ENCODE measurements at regions not wholly inside any gene's neighbourhood (a gene's known extent, or its start where the extent isn't known, plus 50 kb on each side); places are given as distances from the start of the nearest gene placed in this dataset.
"Not testable (repeated sequence)": the region's sequence is repeated elsewhere in the genome, so short reads cannot be mapped to it uniquely, and the experiment has no call there.

DNA sequence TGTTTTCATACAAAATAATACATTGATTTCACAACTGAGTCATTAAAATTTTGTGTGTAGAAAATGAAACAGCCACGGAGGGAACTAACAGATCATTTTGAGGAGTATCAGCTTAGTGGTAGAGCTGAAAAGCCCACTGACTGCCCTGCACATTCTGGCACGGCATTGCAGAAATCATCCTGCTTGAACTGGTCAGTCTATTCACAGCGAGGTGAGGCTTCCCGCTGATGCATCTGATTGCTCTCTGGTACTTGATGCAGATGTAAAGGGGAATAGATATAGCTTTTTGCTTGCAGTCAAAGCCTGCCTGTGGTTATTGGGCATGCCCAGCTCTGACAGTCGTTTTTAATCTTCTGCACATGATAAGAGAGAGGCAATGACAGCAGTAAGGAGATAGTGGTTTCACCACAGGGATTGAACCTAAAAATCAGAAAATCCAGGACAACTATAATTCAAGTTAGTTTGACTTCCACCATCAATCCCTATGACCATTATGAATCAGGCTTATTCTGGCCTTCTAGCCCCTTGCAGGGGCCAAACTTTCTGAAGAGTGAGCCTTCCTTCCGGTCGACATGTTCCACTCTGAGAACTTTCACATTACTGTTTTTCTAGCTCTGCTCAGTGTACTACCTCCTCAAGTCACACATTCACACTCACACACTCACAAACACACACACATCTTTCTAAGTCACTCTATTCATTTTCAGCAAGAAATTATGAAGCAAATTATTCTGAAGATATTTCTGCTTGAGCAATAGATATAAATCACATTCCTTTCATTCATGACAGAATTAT lies 782.8 kb upstream of the NUDT12 start:
- Histone ChIP-seq H3K9me3 (ENCODE audit: control insufficient read depth in 2 of 2, low read length in 2 of 2) (no peaks in the 10 kb centered on the region), H3K9ac (ENCODE audit: low read depth in 1 of 2, low read length in 2 of 2) (no peak overlapping the region), H3K4me3 (ENCODE audit: low read length in 2 of 2) (no peak overlapping the region), H3K36me3 (ENCODE audit: control insufficient read depth in 2 of 2, insufficient read depth in 2 of 2, low read length in 2 of 2) (no peaks in the 10 kb centered on the region), H3K27ac (ENCODE audit: low read depth in 2 of 2, low read length in 2 of 2) (no peak overlapping the region), H3K4me1 (ENCODE audit: control insufficient read depth in 2 of 2, insufficient read depth in 2 of 2, low read length in 2 of 2) (no peaks in the 10 kb centered on the region), H3K27me3 (ENCODE audit: control insufficient read depth in 2 of 2, insufficient read depth in 2 of 2, low read length in 2 of 2) (no peaks in the 10 kb centered on the region)

GRCh38 chr5:104344809-104345208 lies 782.2 kb upstream of the NUDT12 start:
- H3K9ac ChIP-seq (ENCODE audit: low read depth in 1 of 2, low read length in 2 of 2), result no peak overlapping the region
- H3K36me3 ChIP-seq (ENCODE audit: control insufficient read depth in 2 of 2, insufficient read depth in 2 of 2, low read length in 2 of 2), result no peaks in the 10 kb centered on the region
- no peaks in the 10 kb centered on the region for H3K27me3 ChIP-seq (ENCODE audit: control insufficient read depth in 2 of 2, insufficient read depth in 2 of 2, low read length in 2 of 2)
- H3K4me1 ChIP-seq (ENCODE audit: control insufficient read depth in 2 of 2, insufficient read depth in 2 of 2, low read length in 2 of 2), result no peaks in the 10 kb centered on the region
- H3K9me3 ChIP-seq (ENCODE audit: control insufficient read depth in 2 of 2, low read length in 2 of 2), result no peaks in the 10 kb centered on the region
- H3K27ac ChIP-seq (ENCODE audit: low read depth in 2 of 2, low read length in 2 of 2), result no peak overlapping the region
- no peak overlapping the region for H3K4me3 ChIP-seq (ENCODE audit: low read length in 2 of 2)

DNA sequence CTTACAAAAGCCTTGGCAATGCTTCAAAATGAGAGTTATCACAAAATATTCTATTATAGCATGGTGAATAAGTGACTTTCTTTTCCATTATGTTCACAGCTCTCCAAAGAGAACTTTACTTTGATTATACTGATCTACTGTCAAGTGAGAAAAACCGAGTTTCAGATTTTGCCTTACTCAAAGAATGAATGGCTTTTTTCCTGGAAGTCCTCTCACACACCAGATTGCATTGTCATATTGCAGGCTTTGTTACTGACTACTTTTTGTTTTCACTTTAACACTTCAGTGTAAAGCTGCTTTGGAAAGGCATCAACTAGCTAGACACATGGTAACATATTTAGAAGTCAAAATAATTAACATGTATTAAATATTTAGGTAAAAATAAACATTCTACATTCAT lies 765.2 kb upstream of the NUDT12 start:
- Histone ChIP-seq H3K4me3 (ENCODE audit: low read length in 2 of 2) (no peak overlapping the region), H3K9me3 (ENCODE audit: control insufficient read depth in 2 of 2, low read length in 2 of 2) (no peaks in the 10 kb centered on the region), H3K36me3 (ENCODE audit: control insufficient read depth in 2 of 2, insufficient read depth in 2 of 2, low read length in 2 of 2) (no peaks in the 10 kb centered on the region), H3K4me1 (ENCODE audit: control insufficient read depth in 2 of 2, insufficient read depth in 2 of 2, low read length in 2 of 2) (no peaks in the 10 kb centered on the region), H3K9ac (ENCODE audit: low read depth in 1 of 2, low read length in 2 of 2) (no peak overlapping the region), H3K27me3 (ENCODE audit: control insufficient read depth in 2 of 2, insufficient read depth in 2 of 2, low read length in 2 of 2) (no peaks in the 10 kb centered on the region), H3K27ac (ENCODE audit: low read depth in 2 of 2, low read length in 2 of 2) (no peak overlapping the region)

- no peak overlapping the region for H3K27ac ChIP-seq (ENCODE audit: low read depth in 2 of 2, low read length in 2 of 2)
- H3K27me3 ChIP-seq (ENCODE audit: control insufficient read depth in 2 of 2, insufficient read depth in 2 of 2, low read length in 2 of 2), result no peaks in the 10 kb centered on the region
- H3K36me3 ChIP-seq (ENCODE audit: control insufficient read depth in 2 of 2, insufficient read depth in 2 of 2, low read length in 2 of 2), result no peaks in the 10 kb centered on the region
- no peaks in the 10 kb centered on the region for H3K9me3 ChIP-seq (ENCODE audit: control insufficient read depth in 2 of 2, low read length in 2 of 2)
- H3K4me1 ChIP-seq (ENCODE audit: control insufficient read depth in 2 of 2, insufficient read depth in 2 of 2, low read length in 2 of 2), result no peaks in the 10 kb centered on the region
- no peak overlapping the region for H3K4me3 ChIP-seq (ENCODE audit: low read length in 2 of 2)
- no peak overlapping the region for H3K9ac ChIP-seq (ENCODE audit: low read depth in 1 of 2, low read length in 2 of 2)
Measured at GRCh38 chr5:104326966-104327365, 764.4 kb upstream of the NUDT12 start.

DNA sequence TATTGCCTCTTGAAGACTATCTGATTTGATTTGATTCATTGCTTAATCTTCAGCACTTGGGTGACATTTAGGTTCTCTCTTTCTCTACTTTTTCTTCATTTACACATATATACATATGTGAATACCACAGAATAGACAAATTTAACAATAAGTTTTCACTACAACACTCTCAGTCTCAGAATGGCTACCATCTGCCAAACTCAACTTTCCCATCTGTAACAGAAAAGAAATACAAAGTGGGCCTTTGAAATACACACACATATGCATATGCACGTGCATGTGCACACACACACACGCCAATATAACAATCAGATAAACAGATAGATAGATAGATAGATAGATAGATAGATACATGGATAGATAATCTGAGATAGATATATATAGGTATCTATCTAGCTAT lies 762.8 kb upstream of the NUDT12 start:
- Histone ChIP-seq H3K4me3 (ENCODE audit: low read length in 2 of 2) (no peak overlapping the region), H3K27me3 (ENCODE audit: control insufficient read depth in 2 of 2, insufficient read depth in 2 of 2, low read length in 2 of 2) (no peaks in the 10 kb centered on the region)

DNA sequence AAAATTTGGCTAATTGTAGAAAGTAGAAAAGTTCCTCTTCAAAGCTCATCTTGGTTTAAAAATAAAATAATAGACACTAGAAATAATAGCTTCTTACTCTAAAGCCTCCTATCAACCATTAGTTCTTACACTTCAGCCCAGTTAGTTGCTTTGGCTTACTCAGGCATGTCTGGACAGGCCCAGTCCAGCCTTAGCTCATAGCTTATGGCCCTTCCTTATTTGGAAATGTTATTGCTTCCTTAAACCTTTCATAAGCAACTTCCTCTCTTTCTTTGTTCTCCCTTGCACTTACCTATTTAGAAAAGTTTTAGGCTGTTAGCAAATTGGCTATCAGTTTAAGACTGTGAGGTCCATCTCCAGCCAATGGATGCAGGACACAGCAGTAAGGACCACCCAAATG lies 754.1 kb upstream of the NUDT12 start:
- not testable (repeated sequence) for H3K4me3 ChIP-seq (ENCODE audit: low read length in 2 of 2); H3K9me3 ChIP-seq (ENCODE audit: control insufficient read depth in 2 of 2, low read length in 2 of 2); H3K27me3 ChIP-seq (ENCODE audit: control insufficient read depth in 2 of 2, insufficient read depth in 2 of 2, low read length in 2 of 2); H3K4me1 ChIP-seq (ENCODE audit: control insufficient read depth in 2 of 2, insufficient read depth in 2 of 2, low read length in 2 of 2); H3K9ac ChIP-seq (ENCODE audit: low read depth in 1 of 2, low read length in 2 of 2); H3K27ac ChIP-seq (ENCODE audit: low read depth in 2 of 2, low read length in 2 of 2); H3K36me3 ChIP-seq (ENCODE audit: control insufficient read depth in 2 of 2, insufficient read depth in 2 of 2, low read length in 2 of 2)

More for the DNA sequence above, 762.8 kb upstream of the NUDT12 start:
- no peaks in the 10 kb centered on the region for H3K36me3 ChIP-seq (ENCODE audit: control insufficient read depth in 2 of 2, insufficient read depth in 2 of 2, low read length in 2 of 2)
- no peaks in the 10 kb centered on the region for H3K4me1 ChIP-seq (ENCODE audit: control insufficient read depth in 2 of 2, insufficient read depth in 2 of 2, low read length in 2 of 2)
- no peak overlapping the region for H3K27ac ChIP-seq (ENCODE audit: low read depth in 2 of 2, low read length in 2 of 2)
- H3K9me3 ChIP-seq (ENCODE audit: control insufficient read depth in 2 of 2, low read length in 2 of 2), result no peaks in the 10 kb centered on the region
- H3K9ac ChIP-seq (ENCODE audit: low read depth in 1 of 2, low read length in 2 of 2), result no peak overlapping the region

- Histone ChIP-seq H3K27ac (ENCODE audit: low read depth in 2 of 2, low read length in 2 of 2) (no peak overlapping the region), H3K9me3 (ENCODE audit: control insufficient read depth in 2 of 2, low read length in 2 of 2) (no peaks in the 10 kb centered on the region), H3K27me3 (ENCODE audit: control insufficient read depth in 2 of 2, insufficient read depth in 2 of 2, low read length in 2 of 2) (no peaks in the 10 kb centered on the region), H3K36me3 (ENCODE audit: control insufficient read depth in 2 of 2, insufficient read depth in 2 of 2, low read length in 2 of 2) (no peaks in the 10 kb centered on the region), H3K9ac (ENCODE audit: low read depth in 1 of 2, low read length in 2 of 2) (no peak overlapping the region), H3K4me1 (ENCODE audit: control insufficient read depth in 2 of 2, insufficient read depth in 2 of 2, low read length in 2 of 2) (no peaks in the 10 kb centered on the region), H3K4me3 (ENCODE audit: low read length in 2 of 2) (no peak overlapping the region)
Measured at GRCh38 chr5:104312481-104312880, 749.9 kb upstream of the NUDT12 start.

DNA sequence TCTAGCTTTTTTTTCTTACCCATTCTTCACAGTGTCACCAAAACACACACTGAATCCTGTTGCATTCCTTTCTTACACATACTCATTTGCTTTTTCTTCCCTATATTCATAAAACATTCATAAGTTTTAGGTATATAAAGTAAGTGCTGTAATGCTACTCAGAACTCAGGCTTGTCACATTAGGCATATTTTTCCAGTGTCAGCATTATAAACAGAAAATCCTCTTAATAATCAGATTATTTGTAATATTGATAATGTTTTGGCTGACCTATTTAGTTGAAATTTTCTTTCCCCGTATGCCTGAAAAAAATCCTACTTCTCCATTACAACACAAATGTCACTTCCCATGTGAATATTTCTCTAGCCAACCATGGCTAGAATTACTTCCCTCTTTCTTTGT lies 743.0 kb upstream of the NUDT12 start:
- Histone ChIP-seq H3K27me3 (ENCODE audit: control insufficient read depth in 2 of 2, insufficient read depth in 2 of 2, low read length in 2 of 2) (no peaks in the 10 kb centered on the region), H3K9ac (ENCODE audit: low read depth in 1 of 2, low read length in 2 of 2) (no peak overlapping the region), H3K4me1 (ENCODE audit: control insufficient read depth in 2 of 2, insufficient read depth in 2 of 2, low read length in 2 of 2) (no peaks in the 10 kb centered on the region), H3K9me3 (ENCODE audit: control insufficient read depth in 2 of 2, low read length in 2 of 2) (no peaks in the 10 kb centered on the region), H3K4me3 (ENCODE audit: low read length in 2 of 2) (no peak overlapping the region), H3K27ac (ENCODE audit: low read depth in 2 of 2, low read length in 2 of 2) (no peak overlapping the region), H3K36me3 (ENCODE audit: control insufficient read depth in 2 of 2, insufficient read depth in 2 of 2, low read length in 2 of 2) (no peaks in the 10 kb centered on the region)

GRCh38 chr5:104299998-104300706 lies 737.6 kb upstream of the NUDT12 start:
- Histone ChIP-seq H3K4me3 (ENCODE audit: low read length in 2 of 2) (no peak overlapping the region), H3K4me1 (ENCODE audit: control insufficient read depth in 2 of 2, insufficient read depth in 2 of 2, low read length in 2 of 2) (no peaks in the 10 kb centered on the region), H3K9me3 (ENCODE audit: control insufficient read depth in 2 of 2, low read length in 2 of 2) (no peaks in the 10 kb centered on the region), H3K27ac (ENCODE audit: low read depth in 2 of 2, low read length in 2 of 2) (no peak overlapping the region), H3K9ac (ENCODE audit: low read depth in 1 of 2, low read length in 2 of 2) (no peak overlapping the region), H3K36me3 (ENCODE audit: control insufficient read depth in 2 of 2, insufficient read depth in 2 of 2, low read length in 2 of 2) (no peaks in the 10 kb centered on the region), H3K27me3 (ENCODE audit: control insufficient read depth in 2 of 2, insufficient read depth in 2 of 2, low read length in 2 of 2) (no peaks in the 10 kb centered on the region)

DNA sequence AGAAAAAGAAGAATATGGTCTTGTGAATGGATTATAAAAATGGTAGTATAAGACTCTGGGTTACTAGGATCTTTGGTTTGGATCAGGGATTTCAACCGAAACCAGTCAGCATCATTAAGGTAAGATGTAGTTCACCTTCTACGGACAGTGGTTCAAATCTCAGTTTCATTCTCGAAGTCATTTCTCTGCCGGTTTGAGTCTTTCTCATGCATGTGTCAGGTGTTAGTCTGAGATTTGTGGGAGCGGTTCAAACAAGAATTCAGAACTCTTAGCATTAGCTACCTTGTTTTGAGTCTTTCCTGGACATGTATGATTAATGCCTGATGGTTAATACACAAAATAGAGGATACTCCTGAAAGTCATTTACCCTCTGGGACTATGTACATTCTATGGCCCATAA lies 735.9 kb upstream of the NUDT12 start:
- H3K9me3 ChIP-seq (ENCODE audit: control insufficient read depth in 2 of 2, low read length in 2 of 2), result no peaks in the 10 kb centered on the region
- no peaks in the 10 kb centered on the region for H3K36me3 ChIP-seq (ENCODE audit: control insufficient read depth in 2 of 2, insufficient read depth in 2 of 2, low read length in 2 of 2)
- no peak overlapping the region for H3K27ac ChIP-seq (ENCODE audit: low read depth in 2 of 2, low read length in 2 of 2)
- no peaks in the 10 kb centered on the region for H3K4me1 ChIP-seq (ENCODE audit: control insufficient read depth in 2 of 2, insufficient read depth in 2 of 2, low read length in 2 of 2)
- no peaks in the 10 kb centered on the region for H3K27me3 ChIP-seq (ENCODE audit: control insufficient read depth in 2 of 2, insufficient read depth in 2 of 2, low read length in 2 of 2)
- H3K4me3 ChIP-seq (ENCODE audit: low read length in 2 of 2), result no peak overlapping the region
- H3K9ac ChIP-seq (ENCODE audit: low read depth in 1 of 2, low read length in 2 of 2), result no peak overlapping the region
